Amniotic stem cell (primary cell): ENCODE measurements at regions not wholly inside any gene's neighbourhood (a gene's known extent, or its start where the extent isn't known, plus 50 kb on each side); places are given as distances from the start of the nearest gene placed in this dataset.
A peak's percentile ranks its signal among the peaks of the same experiment; 100 is the strongest.

Experiments used
- DNase-seq: peaks from one replicate; lab custom pipeline; 2025; lab: John Stamatoyannopoulos, UW

GRCh38 chr2:188047735-188048134 is 243.9 kb upstream of the GULP1 start:
- DNase-seq = no peak

- no peak for DNase-seq
These were observed 240.9 kb upstream of the GULP1 start for GRCh38 chr2:188050726-188051125.

GRCh38 chr2:188051706-188052105 is 240.0 kb upstream of the GULP1 start:
- DNase-seq = no peak

- no peak for DNase-seq
These were observed 226.3 kb upstream of the GULP1 start for GRCh38 chr2:188065386-188065785.

- DNase-seq = no peak
These were observed 223.6 kb upstream of the GULP1 start for GRCh38 chr2:188068093-188068492.

- DNase-seq = no peak
These were observed 215.3 kb upstream of the GULP1 start for GRCh38 chr2:188076149-188077056.

GRCh38 chr2:188077757-188078156 is 213.9 kb upstream of the GULP1 start:
- no peak for DNase-seq

GRCh38 chr2:188078534-188078933 is 213.1 kb upstream of the GULP1 start:
- no peak for DNase-seq

GRCh38 chr2:188079196-188079595 is 212.5 kb upstream of the GULP1 start:
- peak; percentile 16 for DNase-seq

- no peak for DNase-seq
These were observed 206.3 kb upstream of the GULP1 start for GRCh38 chr2:188085421-188085820.

- no peak for DNase-seq
These were observed 201.8 kb upstream of the GULP1 start for GRCh38 chr2:188089901-188090300.

- no peak for DNase-seq
These were observed 200.5 kb upstream of the GULP1 start for GRCh38 chr2:188091220-188091619.

GRCh38 chr2:188092734-188093133 is 198.9 kb upstream of the GULP1 start:
- DNase-seq = no peak

GRCh38 chr2:188096910-188097309 is 194.8 kb upstream of the GULP1 start:
- DNase-seq = no peak

- DNase-seq = no peak
These were observed 188.8 kb upstream of the GULP1 start for GRCh38 chr2:188102881-188103280.

GRCh38 chr2:188114014-188114413 is 177.7 kb upstream of the GULP1 start:
- DNase-seq = no peak

- DNase-seq = no peak
These were observed 174.0 kb upstream of the GULP1 start for GRCh38 chr2:188117706-188118105.

- DNase-seq = no peak
These were observed 173.2 kb upstream of the GULP1 start for GRCh38 chr2:188118431-188118830.

GRCh38 chr2:188119112-188119838 is 172.4 kb upstream of the GULP1 start:
- DNase-seq = no peak

- no peak for DNase-seq
These were observed 168.7 kb upstream of the GULP1 start for GRCh38 chr2:188122985-188123384.

- DNase-seq = no peak
These were observed 162.0 kb upstream of the GULP1 start for GRCh38 chr2:188129677-188130076.

- no peak for DNase-seq
These were observed 161.4 kb upstream of the GULP1 start for GRCh38 chr2:188130317-188130716.

GRCh38 chr2:188131281-188131680 is 160.4 kb upstream of the GULP1 start:
- DNase-seq = no peak
